SK-N-SH (cell line): ENCODE measurements at regions not wholly inside any gene's neighbourhood (a gene's known extent, or its start where the extent isn't known, plus 50 kb on each side); places are given as distances from the start of the nearest gene placed in this dataset.

Experiments
- CTCF ChIA-PET: fragments of 300-600, 350-600 bp; formaldehyde crosslinking; extraction: SDS; loops from one replicate; lab custom pipeline; 2021; lab: Yijun Ruan, JAX
- POLR2A ChIA-PET: fragments of 350-600 bp; sonication (Branson Sonifier 250); formaldehyde crosslinking; extraction: SDS; loops from one replicate; lab custom pipeline; 2020; ENCODE audit warnings: antibody characterized with exemption, inconsistent platforms; lab: Yijun Ruan, JAX
- DNase-seq: peaks from one replicate; pipeline ENCODE4 v3.0.0; 2012
- H2AFZ ChIP-seq: fragments of 200-600 bp; sonication (generic); 2 replicates; pipeline ENCODE4 v1.8.1; 2016; ENCODE audit warnings: antibody characterized with exemption, mild to moderate bottlenecking, low read depth
- H3F3A ChIP-seq: fragments of 200-600 bp; sonication (generic); replicated peaks from 2 replicates; pipeline ENCODE3; 2016; ENCODE audit warnings: antibody characterized with exemption, mild to moderate bottlenecking; ENCODE audit not compliant: insufficient read depth
- H3K27ac ChIP-seq, 2 experiments: fragments of 200-500 bp in 1 of 2; fragments of 200-600 bp in 1 of 2; sonication (Bioruptor generic) in 1 of 2; sonication (generic), shearing (Covaris generic) in 1 of 2; 2 replicates each; pipeline versions ENCODE4 v1.5.1 to v1.6.1; 2014 to 2016; ENCODE audit warnings: low read depth in 2 of 2, inconsistent platforms in 1 of 2, low read length in 1 of 2, mild to moderate bottlenecking in 1 of 2, mixed read lengths in 1 of 2
- H3K27me3 ChIP-seq: fragments of 200-600 bp; sonication (generic), shearing (Covaris generic); 2 replicates; pipeline ENCODE4 v1.6.1; 2016; ENCODE audit warnings: mixed run types; ENCODE audit not compliant: insufficient read depth
- H3K36me3 ChIP-seq, 2 experiments: fragments of 200-500 bp in 1 of 2; fragments of 200-600 bp in 1 of 2; sonication (Bioruptor generic) in 1 of 2; sonication (generic) in 1 of 2; replicated peaks in 1 of 2; 2 replicates each; pipeline versions ENCODE3 to v1.5.1; 2014 to 2016; ENCODE audit warnings: low read length in 1 of 2, mild to moderate bottlenecking in 1 of 2; ENCODE audit not compliant: insufficient read depth in 2 of 2, control insufficient read depth in 1 of 2
- H3K4me1 ChIP-seq, 2 experiments: fragments of 200-500 bp in 1 of 2; fragments of 200-600 bp in 1 of 2; sonication (Bioruptor generic) in 1 of 2; sonication (generic), shearing (Covaris generic) in 1 of 2; 2 replicates each; pipeline versions ENCODE4 v1.5.1 to v1.6.1; 2014 to 2016; ENCODE audit warnings: low read depth in 1 of 2, low read length in 1 of 2, mixed run types in 1 of 2; ENCODE audit not compliant: insufficient read depth in 2 of 2, control insufficient read depth in 1 of 2
- H3K4me2 ChIP-seq: fragments of 200-600 bp; sonication (generic), shearing (Covaris generic); 2 replicates; pipeline ENCODE4 v1.6.1; 2017; ENCODE audit warnings: mixed run types
- H3K4me3 ChIP-seq, 2 experiments: fragments of 200-500 bp in 1 of 2; fragments of 200-600 bp in 1 of 2; sonication (Bioruptor generic) in 1 of 2; sonication (generic), shearing (Covaris generic) in 1 of 2; 2 replicates each; pipeline versions ENCODE4 v1.5.1 to v1.8.1; 2014 to 2016; ENCODE audit warnings: low read depth in 2 of 2, inconsistent platforms in 1 of 2, low read length in 1 of 2, mild to moderate bottlenecking in 1 of 2, mixed read lengths in 1 of 2, moderate library complexity in 1 of 2
- H3K79me2 ChIP-seq: fragments of 200-600 bp; sonication (generic); 2 replicates; pipeline ENCODE4 v1.8.1; 2017; ENCODE audit warnings: mild to moderate bottlenecking; ENCODE audit not compliant: insufficient read depth
- H3K9ac ChIP-seq: fragments of 200-600 bp; sonication (generic); 2 replicates; pipeline ENCODE4 v1.6.1; 2017; ENCODE audit warnings: mixed run types
- H3K9me2 ChIP-seq: fragments of 200-600 bp; sonication (generic); 2 replicates; pipeline ENCODE4 v1.6.1; 2017; ENCODE audit warnings: mixed run types
- H3K9me3 ChIP-seq: fragments of 200-600 bp; sonication (generic); 2 replicates; pipeline ENCODE4 v1.6.1; 2017; ENCODE audit warnings: mixed run types, mild to moderate bottlenecking, moderate library complexity
- H4K20me1 ChIP-seq: fragments of 200-600 bp; sonication (generic); 2 replicates; pipeline ENCODE4 v1.6.1; 2017; ENCODE audit warnings: mild to moderate bottlenecking, mixed run types; ENCODE audit not compliant: insufficient read depth
- GABPA ChIP-seq: IDR thresholded peaks from 2 replicates; pipeline ENCODE4 v1.4.0; 2012; ENCODE audit warnings: low read depth, mild to moderate bottlenecking
- POLR2AphosphoS5 ChIP-seq: IDR thresholded peaks from 2 replicates; pipeline ENCODE4 v1.6.1; 2012; ENCODE audit warnings: low read depth, low read length
- RCOR1 ChIP-seq: fragments of 150-350 bp; IDR thresholded peaks from 2 replicates; pipeline ENCODE4 v1.6.1; 2017; ENCODE audit warnings: antibody characterized with exemption, low read length
- RXRA ChIP-seq: IDR thresholded peaks from 2 replicates; pipeline ENCODE4 v1.4.0; 2012; ENCODE audit warnings: low read depth, mild to moderate bottlenecking, borderline replicate concordance
- SIN3A ChIP-seq: IDR thresholded peaks from 2 replicates; pipeline ENCODE4 v1.6.1; 2012; ENCODE audit warnings: low read depth, mild to moderate bottlenecking, low read length, moderate library complexity, borderline replicate concordance
- WGBS: methylation state at CpG from one replicate; pipeline ENCODE4 v1.1.6; 2017; ENCODE audit warnings: low lambda C conversion rate; 5-methylcytosine and 5-hydroxymethylcytosine counted together
- TF ChIP-seq, protein P1 (sequence below): IDR thresholded peaks from 2 replicates; pipeline ENCODE4 v1.6.1; 2012; ENCODE audit warnings: mild to moderate bottlenecking, low read depth, low read length, moderate library complexity

DNA sequence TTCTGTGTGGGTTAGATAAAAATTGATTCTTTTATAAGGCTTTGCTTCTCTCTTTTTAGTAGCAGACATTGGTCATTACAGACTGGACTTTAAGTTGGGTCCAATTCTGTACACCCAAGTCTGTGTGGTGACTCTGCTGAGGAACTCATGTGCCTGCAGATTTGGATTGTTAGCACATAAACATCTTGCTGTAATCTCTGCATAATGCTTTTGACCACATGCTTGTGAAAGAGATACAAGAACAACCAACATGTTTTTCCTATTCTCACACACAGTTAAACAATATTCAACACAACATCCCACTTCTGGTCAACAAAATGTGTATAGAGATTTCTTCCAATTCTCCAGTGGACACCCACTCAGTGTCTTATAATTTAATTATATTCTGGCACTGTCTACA lies 270.1 kb downstream of the RDH14 start (continued):
- TF ChIP-seq, protein P1, sequence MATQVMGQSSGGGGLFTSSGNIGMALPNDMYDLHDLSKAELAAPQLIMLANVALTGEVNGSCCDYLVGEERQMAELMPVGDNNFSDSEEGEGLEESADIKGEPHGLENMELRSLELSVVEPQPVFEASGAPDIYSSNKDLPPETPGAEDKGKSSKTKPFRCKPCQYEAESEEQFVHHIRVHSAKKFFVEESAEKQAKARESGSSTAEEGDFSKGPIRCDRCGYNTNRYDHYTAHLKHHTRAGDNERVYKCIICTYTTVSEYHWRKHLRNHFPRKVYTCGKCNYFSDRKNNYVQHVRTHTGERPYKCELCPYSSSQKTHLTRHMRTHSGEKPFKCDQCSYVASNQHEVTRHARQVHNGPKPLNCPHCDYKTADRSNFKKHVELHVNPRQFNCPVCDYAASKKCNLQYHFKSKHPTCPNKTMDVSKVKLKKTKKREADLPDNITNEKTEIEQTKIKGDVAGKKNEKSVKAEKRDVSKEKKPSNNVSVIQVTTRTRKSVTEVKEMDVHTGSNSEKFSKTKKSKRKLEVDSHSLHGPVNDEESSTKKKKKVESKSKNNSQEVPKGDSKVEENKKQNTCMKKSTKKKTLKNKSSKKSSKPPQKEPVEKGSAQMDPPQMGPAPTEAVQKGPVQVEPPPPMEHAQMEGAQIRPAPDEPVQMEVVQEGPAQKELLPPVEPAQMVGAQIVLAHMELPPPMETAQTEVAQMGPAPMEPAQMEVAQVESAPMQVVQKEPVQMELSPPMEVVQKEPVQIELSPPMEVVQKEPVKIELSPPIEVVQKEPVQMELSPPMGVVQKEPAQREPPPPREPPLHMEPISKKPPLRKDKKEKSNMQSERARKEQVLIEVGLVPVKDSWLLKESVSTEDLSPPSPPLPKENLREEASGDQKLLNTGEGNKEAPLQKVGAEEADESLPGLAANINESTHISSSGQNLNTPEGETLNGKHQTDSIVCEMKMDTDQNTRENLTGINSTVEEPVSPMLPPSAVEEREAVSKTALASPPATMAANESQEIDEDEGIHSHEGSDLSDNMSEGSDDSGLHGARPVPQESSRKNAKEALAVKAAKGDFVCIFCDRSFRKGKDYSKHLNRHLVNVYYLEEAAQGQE = no peak
- TF ChIP-seq, all 33 proteins: peak for 0

DNA sequence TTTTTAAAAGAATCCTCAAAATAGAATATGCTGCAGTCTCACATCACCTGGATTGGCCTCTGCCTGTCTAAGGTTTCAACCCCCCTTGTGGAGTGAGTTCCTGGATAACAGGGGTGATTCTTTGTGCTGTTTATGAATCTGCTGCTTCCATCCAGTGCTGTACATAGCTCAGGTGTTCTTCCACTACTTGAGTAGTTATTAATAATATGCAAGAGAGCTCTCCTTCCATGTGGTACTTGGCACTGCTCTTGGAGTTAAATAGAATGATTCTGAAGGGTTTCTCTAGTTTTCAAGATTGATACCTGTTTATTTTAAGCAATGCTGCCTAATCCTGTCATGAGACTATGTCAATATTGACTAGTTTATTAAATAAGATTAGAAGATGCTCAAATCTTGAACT lies 273.6 kb downstream of the RDH14 start:
- Histone ChIP-seq H3K27me3 (peaks cover 8% of the 10 kb centered on the region; the same call in 1 of the 2 replicates), H3K79me2 (no peaks in the 10 kb centered on the region), H3K4me2 (no peak overlapping the region), H3K4me1 (no peaks in the 10 kb centered on the region), H3K9me2 (no peaks in the 10 kb centered on the region), H3K36me3 (no peaks in the 10 kb centered on the region), H2AFZ (no peak overlapping the region), H3K9me3 (no peaks in the 10 kb centered on the region), H3K9ac (no peak overlapping the region), H3F3A (no peaks in the 10 kb centered on the region), H3K27ac (no peak overlapping the region), H3K4me3 (no peak overlapping the region), H4K20me1 (no peaks in the 10 kb centered on the region)
- ChIA-PET CTCF (no interaction called here), POLR2A (no interaction called here)
- TF ChIP-seq GABPA = no peak
- no peak for TF ChIP-seq RCOR1
- DNase-seq = no peak

DNA sequence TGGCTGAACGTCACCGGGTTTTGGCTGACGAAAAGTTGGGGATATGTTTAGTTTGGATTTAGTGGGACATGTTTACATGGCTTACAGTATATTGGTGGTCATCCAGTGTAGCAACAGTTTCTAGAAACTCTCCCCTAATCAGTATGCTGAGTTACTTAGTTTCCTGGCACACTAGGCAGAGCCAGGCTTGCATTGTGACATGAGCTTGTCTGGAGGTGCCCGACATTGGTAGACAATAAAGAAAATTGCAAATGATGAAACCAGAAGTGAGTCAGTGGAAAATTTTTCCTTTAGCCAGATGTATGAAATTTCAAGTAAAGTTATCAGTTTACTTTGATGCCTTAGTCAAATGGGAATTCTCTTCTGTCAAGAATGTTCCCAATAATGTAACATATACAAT lies 276.1 kb downstream of the RDH14 start:
- H4K20me1 ChIP-seq = no peaks in the 10 kb centered on the region
- H3K27ac ChIP-seq = no peak overlapping the region
- H3F3A ChIP-seq = no peaks in the 10 kb centered on the region
- no peak overlapping the region for H3K4me2 ChIP-seq
- no peak overlapping the region for H2AFZ ChIP-seq
- no peak for TF ChIP-seq SIN3A
- H3K79me2 ChIP-seq = no peaks in the 10 kb centered on the region
- ChIA-PET CTCF (interaction anchor here (1.2 kb wide), 1 partner anchor 30 kb away, joined by 3 read pairs; no protein-coding TSS in a partner anchor), POLR2A (no interaction called here)
- H3K9me3 ChIP-seq = no peaks in the 10 kb centered on the region
- DNase-seq = no peak
- no peaks in the 10 kb centered on the region for H3K4me1 ChIP-seq
- H3K4me3 ChIP-seq = no peak overlapping the region
- peaks cover 8% of the 10 kb centered on the region; the same call in 1 of the 2 replicates for H3K27me3 ChIP-seq
- no peaks in the 10 kb centered on the region for H3K36me3 ChIP-seq
- H3K9ac ChIP-seq = no peak overlapping the region
- WGBS = 6% methylated on average over 4 of the region's 4 CpGs
- H3K9me2 ChIP-seq = no peaks in the 10 kb centered on the region

DNA sequence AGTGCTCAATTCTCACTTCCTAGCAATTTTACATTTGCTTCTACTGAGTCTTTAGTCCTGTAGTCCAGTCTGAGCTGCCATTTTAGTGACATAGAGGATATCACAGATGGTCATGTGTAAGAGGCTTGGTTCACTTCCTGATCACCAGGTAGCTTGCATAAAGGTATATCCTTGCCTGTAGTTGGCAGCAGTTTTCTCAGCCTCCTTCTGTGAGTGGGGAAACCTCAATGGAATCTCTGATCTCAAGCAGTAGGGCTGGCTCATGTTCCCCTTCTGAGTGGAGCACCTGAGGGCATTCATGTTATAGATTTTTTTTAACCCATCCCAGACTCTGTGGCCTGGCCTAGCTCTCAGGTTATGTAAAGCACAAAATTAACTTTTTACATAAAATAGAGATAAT lies 278.4 kb downstream of the RDH14 start:
- CTCF ChIA-PET = no interaction called here
- H4K20me1 ChIP-seq = no peaks in the 10 kb centered on the region
- no peaks in the 10 kb centered on the region for H3K9me3 ChIP-seq

More for the DNA sequence above, 278.4 kb downstream of the RDH14 start:
- Histone ChIP-seq H3K4me1 (no peaks in the 10 kb centered on the region), H3K4me2 (no peak overlapping the region), H3K27ac (no peak overlapping the region), H3K79me2 (no peaks in the 10 kb centered on the region), H3K9me2 (no peaks in the 10 kb centered on the region), H3K36me3 (no peaks in the 10 kb centered on the region), H3K27me3 (no peaks in the 10 kb centered on the region; the same call in 1 of the 2 replicates), H2AFZ (no peak overlapping the region), H3K4me3 (no peak overlapping the region), H3F3A (no peaks in the 10 kb centered on the region), H3K9ac (no peak overlapping the region)
- POLR2A ChIA-PET = no interaction called here
- TF ChIP-seq RXRA = no peak
- no peak for TF ChIP-seq POLR2AphosphoS5
- DNase-seq = no peak
